ENCODE measurements at regions not wholly inside any gene's neighbourhood (a gene's known extent, or its start where the extent isn't known, plus 50 kb on each side); places are given as distances from the start of the nearest gene placed in this dataset.

GRCh38 chr4:157751631-157752030 is 421.2 kb downstream of the GASK1B start:
- H3K27ac ChIP-seq = no peak overlapping the region
- no peak overlapping the region for H3K4me3 ChIP-seq
- H3K27me3 ChIP-seq = no peaks in the 10 kb centered on the region
- TF ChIP-seq POLR2A (IDR thresholded peaks at IDR 0.05) (no peak), CTCF (IDR thresholded peaks at IDR 0.05) (no peak)
- H3K36me3 ChIP-seq = no peaks in the 10 kb centered on the region
- no peaks in the 10 kb centered on the region for H3K9me3 ChIP-seq
- no peak for DNase-seq
- H3K4me1 ChIP-seq = no peaks in the 10 kb centered on the region

GRCh38 chr4:157741642-157742041 is 431.2 kb downstream of the GASK1B start:
- Histone ChIP-seq H3K4me3 (no peak overlapping the region), H3K9me3 (no peaks in the 10 kb centered on the region), H3K27me3 (no peaks in the 10 kb centered on the region)

GRCh38 chr4:157739242-157739641 is 433.6 kb downstream of the GASK1B start:
- Histone ChIP-seq H3K36me3 (no peaks in the 10 kb centered on the region), H3K4me1 (no peaks in the 10 kb centered on the region), H3K9me3 (no peaks in the 10 kb centered on the region), H3K4me3 (no peak overlapping the region), H3K27ac (no peak overlapping the region), H3K27me3 (no peaks in the 10 kb centered on the region)
- no peak for DNase-seq
- no peak for TF ChIP-seq CTCF (IDR thresholded peaks at IDR 0.05)
- no peak for TF ChIP-seq POLR2A (IDR thresholded peaks at IDR 0.05)

More at GRCh38 chr4:157741642-157742041, 431.2 kb downstream of the GASK1B start:
- TF ChIP-seq POLR2A (IDR thresholded peaks at IDR 0.05) (no peak), CTCF (IDR thresholded peaks at IDR 0.05) (no peak)
- H3K4me1 ChIP-seq = no peaks in the 10 kb centered on the region
- DNase-seq = no peak
- no peaks in the 10 kb centered on the region for H3K36me3 ChIP-seq
- H3K27ac ChIP-seq = no peak overlapping the region

GRCh38 chr4:157728215-157728614 is 444.6 kb downstream of the GASK1B start:
- no peaks in the 10 kb centered on the region for H3K36me3 ChIP-seq
- H3K9me3 ChIP-seq = no peaks in the 10 kb centered on the region
- H3K27me3 ChIP-seq = no peaks in the 10 kb centered on the region
- no peak overlapping the region for H3K27ac ChIP-seq
- TF ChIP-seq POLR2A (IDR thresholded peaks at IDR 0.05) (no peak), CTCF (IDR thresholded peaks at IDR 0.05) (no peak)
- no peak for DNase-seq
- H3K4me1 ChIP-seq = no peaks in the 10 kb centered on the region
- H3K4me3 ChIP-seq = no peak overlapping the region

- TF ChIP-seq CTCF (IDR thresholded peaks at IDR 0.05) = no peak
- no peak for TF ChIP-seq POLR2A (IDR thresholded peaks at IDR 0.05)
- no peaks in the 10 kb centered on the region for H3K27me3 ChIP-seq
- no peaks in the 10 kb centered on the region for H3K36me3 ChIP-seq
- H3K27ac ChIP-seq = no peak overlapping the region
- no peaks in the 10 kb centered on the region for H3K4me1 ChIP-seq
- H3K9me3 ChIP-seq = no peaks in the 10 kb centered on the region
- no peak overlapping the region for H3K4me3 ChIP-seq
- DNase-seq = no peak
Measured at GRCh38 chr4:157727163-157727562, 445.7 kb downstream of the GASK1B start.

- Histone ChIP-seq H3K27ac (no peak overlapping the region), H3K9me3 (no peaks in the 10 kb centered on the region), H3K27me3 (no peaks in the 10 kb centered on the region), H3K4me3 (no peak overlapping the region), H3K36me3 (no peaks in the 10 kb centered on the region), H3K4me1 (no peaks in the 10 kb centered on the region)
- TF ChIP-seq CTCF (IDR thresholded peaks at IDR 0.05) = no peak
- no peak for TF ChIP-seq POLR2A (IDR thresholded peaks at IDR 0.05)
- DNase-seq = no peak
Measured at GRCh38 chr4:157722146-157722545, 450.7 kb downstream of the GASK1B start.
